GM18873 (cell line): ENCODE measurements at regions not wholly inside any gene's neighbourhood (a gene's known extent, or its start where the extent isn't known, plus 50 kb on each side); places are given as distances from the start of the nearest gene placed in this dataset.
"Not testable (repeated sequence)": the region's sequence is repeated elsewhere in the genome, so short reads cannot be mapped to it uniquely, and the experiment has no call there.

Source experiments
- ATAC-seq: cut with Tn5 transposase; IDR thresholded peaks from one replicate; pipeline ENCODE4 v1.9.1; 2021; ENCODE audit warnings: mild to moderate bottlenecking, moderate library complexity, moderate number of reproducible peaks; ENCODE audit not compliant: unreplicated experiment, low FRiP score

GRCh38 chr17:26936645-26937044 is 357.3 kb upstream of the WSB1 start:
- ATAC-seq: not testable (repeated sequence)

- ATAC-seq: not testable (repeated sequence)
Observed at GRCh38 chr17:26937750-26938322, 356.1 kb upstream of the WSB1 start.

DNA sequence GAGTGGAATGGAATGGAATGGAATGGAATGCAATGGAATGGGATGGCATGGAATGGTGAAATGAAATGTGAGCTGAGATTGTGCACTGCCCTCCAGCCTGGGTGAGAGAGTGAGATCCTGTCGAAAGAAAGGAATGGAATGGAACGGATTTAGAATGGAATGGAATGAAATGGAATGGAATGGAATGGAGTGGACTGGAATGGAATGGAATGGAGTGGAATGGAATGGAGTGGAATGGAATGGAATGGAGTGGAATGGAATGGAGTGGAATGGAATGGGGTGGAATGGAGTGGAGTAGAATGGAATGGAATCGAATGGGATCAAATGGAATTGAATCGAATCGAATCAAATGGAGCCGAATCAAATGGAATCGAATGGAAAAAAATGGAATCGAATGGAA is 354.2 kb upstream of the WSB1 start:
- ATAC-seq: not testable (repeated sequence)

GRCh38 chr17:26940587-26940986 is 353.3 kb upstream of the WSB1 start:
- ATAC-seq: not testable (repeated sequence)

DNA sequence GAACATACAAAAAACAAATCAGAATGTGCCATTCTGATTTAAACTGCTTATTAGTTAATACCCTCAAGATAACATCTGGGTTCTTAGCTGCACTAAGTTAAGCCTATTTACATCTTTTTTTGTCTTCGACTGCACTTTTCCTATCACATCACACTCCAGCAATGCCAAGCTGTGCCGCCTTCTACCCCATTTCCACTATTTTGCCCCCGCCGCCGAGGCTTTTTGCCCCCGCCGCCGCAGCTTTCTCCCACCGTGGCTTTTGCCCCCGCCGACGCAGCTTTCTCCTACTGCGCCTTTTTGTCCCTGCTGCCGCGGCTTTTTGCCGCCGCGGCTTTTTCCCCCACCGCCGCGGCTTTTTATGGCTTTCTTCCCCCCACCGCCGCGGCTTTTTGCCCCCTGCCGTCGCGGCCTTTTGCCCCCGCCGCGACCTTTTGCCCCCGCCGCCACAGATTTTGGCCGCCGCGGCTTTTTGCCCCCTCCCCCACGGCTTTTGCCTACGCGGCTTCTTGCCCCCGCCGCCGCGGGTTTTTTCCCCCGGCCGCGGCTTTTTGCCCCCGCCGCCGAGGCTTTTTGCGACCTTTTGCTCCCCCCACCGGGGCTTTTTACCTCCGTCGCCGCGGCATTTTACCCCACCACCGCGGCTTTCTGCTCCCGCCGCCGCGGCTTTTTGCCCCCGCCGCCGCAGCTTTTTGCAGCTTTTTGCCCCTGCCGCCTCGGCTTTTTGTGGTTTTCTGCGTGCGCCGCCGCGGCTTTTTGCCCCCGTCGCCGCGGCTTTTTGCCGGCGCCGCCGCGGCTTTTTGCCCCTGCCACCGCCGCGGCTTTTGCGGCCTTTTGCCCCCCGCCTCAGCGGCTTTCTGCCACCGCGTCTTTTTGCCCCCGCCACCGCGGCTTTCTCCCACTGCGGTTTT is 331.4 kb upstream of the WSB1 start:
- no peak for ATAC-seq

DNA sequence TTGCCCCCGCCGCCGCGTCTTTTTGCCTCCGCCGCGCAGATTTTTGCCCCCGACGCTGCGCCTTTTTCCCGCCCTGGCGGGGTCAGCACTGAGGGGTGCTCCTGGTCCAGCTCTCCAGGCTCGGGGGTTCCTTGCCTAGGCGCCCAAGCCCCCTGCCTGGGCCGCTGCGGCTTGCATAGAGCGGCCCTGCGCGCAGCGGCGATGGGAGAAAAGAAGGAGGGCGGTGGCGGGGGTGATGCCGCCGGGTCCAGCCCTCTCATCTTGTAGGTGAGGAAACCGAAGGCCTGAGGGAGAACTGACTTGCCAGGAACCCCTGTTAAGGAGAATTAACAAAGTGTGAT is 330.8 kb upstream of the WSB1 start:
- ATAC-seq: no peak

DNA sequence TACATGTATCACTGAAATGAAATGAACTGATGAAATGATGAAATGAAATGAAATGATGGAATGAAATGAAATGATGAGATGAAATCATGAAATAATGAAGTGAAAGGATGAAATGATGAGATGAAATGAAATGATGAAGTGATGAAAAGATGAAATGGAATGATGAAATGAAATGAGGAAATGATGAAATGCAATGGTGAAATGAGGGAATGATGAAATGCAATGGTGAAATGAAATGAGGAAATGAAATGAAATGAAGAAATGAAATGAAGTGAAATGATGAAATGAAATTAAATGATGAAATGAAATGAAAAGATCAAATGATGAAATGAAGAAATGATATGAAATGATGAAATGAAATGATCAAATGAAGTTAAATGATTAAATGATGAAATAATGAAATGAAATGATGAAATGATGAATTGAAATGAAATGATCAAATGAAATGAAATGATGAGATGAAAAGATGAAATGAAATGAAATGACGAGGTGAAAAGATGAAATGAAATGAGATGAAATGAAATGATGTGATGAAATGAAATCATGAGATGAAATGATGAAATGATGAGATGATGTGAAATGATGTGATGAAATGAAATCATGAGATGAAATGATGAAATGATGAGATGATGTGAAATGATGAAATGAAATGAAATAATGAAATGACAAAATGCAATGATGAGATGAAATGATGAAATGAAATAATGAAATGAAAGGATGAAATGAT is 327.9 kb upstream of the WSB1 start:
- not testable (repeated sequence) for ATAC-seq

DNA sequence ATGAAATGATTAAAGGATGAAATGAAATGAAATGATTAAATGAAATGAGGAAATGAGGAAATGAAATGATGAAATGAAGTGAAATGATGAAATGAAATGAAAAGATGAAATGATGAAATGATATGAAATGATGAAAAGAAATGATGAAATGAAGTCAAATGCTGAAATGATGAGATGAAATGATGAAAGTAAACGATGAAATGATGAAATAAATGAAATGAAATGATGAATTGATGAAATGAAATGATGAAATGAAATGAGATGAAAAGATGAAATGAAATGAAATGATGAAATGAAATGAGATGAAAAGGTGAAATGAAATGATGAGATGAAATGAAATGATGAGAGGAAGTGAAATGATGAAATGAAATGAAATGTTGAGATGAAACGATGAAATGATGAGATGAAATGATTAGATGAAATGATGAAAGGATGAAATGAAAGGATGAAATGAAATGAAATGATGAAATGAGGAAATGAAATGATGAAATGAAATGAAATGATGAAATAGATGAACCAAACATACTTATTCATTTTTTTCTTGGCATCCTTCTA is 327.2 kb upstream of the WSB1 start:
- not testable (repeated sequence) for ATAC-seq

GRCh38 chr17:26981845-26982425 is 312.0 kb upstream of the WSB1 start:
- not testable (repeated sequence) for ATAC-seq

DNA sequence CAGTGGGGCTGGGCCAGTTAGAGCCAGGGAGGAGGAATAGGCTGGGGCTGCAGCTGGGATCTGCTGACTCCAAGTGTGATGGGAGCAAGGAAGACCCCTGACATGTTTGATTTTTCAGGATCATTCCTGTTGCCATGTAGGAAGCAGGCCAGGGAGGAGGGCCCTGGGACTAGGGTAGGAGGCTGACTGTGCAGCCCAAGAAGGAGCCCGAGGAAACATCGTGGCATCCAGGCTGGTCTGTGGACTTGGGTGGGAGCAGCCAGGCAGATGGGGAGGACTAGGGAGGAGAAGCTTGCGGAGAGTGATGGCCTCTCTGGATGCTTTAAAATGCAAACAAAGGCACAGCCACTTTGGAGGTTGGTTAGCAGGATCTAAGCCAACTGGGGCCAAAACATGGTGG is 311.4 kb upstream of the WSB1 start:
- ATAC-seq: not testable (repeated sequence)

DNA sequence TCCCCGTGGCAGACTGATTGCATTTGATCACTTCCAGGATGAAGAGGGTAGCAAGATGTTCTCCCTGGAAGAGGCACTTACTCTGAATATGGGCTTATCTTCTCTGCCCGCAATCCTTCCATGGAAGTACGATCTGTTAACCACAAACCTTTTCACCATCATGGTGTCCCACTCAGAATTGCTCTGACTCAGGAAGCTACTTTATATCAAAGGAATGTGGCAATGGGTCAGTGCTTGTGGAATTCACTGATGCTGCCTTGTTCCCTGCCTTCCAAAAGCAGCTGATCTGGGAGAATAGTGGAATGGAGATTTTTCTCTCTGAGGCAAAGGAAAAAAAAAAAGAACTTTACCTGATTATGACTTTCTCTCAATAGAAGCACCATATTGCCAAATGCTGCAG is 306.1 kb upstream of the WSB1 start:
- not testable (repeated sequence) for ATAC-seq

DNA sequence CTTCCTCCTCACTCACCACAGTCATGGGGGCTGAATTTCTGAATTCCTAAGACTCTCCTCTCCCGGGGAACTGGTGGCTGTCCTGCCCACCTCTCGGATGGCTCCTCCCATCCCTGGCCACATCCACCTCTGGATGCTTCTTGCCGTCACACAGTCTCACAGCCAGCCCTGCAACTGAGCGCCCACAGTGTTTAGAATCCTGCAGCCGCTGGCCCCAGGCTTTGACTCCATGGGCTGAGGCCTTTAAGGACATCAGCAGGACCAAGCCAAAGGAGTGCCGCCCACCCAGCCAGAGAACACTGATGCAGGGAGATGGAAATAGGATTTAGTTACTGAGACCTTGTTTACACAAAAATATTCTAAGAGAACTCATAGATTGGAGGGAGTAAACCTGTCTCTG is 299.3 kb upstream of the WSB1 start:
- not testable (repeated sequence) for ATAC-seq

DNA sequence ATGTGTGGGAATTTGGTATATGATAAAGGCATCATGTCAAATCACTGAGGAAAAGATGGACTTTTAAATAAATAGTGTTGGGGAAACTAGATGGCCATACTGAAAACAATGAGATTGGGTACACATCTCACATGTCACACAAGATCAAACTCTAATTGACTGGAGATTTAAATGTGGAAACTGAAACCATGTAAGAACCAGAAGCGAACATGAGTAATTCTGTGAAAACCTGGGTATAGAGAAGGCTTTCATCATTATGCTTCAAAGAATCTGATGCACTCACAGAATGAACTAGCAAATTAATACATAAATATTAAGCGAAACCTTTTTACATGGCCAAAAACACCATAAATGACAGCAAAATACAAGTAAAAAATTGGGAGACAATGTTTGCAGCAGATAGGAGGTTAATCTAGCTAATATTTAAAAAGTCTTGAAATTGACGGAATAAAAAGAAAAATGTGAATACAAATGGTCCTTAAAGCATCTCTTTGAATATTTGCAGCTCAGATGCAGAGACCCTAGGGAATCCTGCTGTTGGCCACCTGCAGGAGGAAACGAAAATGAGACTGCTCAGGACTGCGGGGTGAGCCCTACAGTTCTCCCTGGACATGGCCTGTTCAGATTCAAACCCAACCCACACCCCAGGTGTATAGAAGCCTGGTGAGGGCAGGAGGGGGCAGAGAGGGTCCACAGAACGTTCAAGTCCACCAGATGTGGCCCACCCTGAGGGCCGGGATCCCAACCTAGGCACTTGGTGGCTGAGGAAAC is 297.6 kb upstream of the WSB1 start:
- ATAC-seq: not testable (repeated sequence)

DNA sequence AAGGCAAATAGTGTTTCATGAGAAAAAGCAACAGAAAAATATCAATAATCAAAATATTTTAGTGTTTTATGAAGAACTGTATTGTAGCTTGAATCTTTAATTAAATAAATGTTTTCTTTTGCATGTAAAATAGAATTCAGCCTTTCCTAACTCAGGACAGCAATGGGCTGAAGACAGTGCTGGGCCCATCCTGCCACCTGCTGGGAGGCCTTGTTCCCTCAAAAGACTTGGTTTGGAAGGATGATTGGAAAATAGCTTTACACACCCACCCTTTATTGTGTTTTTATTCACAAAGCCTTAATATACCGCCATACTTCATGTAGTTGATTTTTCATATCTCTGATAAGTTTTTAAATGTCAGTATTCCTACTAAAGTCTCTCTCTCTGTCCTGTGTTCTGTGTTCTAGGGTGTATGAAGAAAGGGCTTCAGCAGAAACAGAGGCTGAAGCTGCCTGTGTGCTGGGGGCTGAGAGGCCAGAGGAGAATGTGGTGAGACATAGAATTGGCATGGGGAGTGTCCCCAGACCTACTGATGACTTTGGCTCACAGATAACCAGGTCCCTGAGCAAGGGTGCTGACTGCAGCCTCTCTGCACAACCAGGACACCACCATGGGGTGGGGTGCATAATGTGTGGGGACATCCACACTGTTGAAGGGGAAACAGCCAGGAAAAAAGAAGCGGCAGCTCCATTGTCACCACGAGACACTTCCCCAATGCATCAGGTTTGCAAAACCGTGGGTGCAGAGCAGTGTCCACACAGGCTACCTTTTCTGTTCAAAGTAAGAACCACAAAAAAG is 286.0 kb upstream of the WSB1 start:
- not testable (repeated sequence) for ATAC-seq

GRCh38 chr17:27009087-27009486 is 284.8 kb upstream of the WSB1 start:
- no peak for ATAC-seq

- ATAC-seq: not testable (repeated sequence)
Observed at GRCh38 chr17:27010138-27010537, 283.8 kb upstream of the WSB1 start.

GRCh38 chr17:27030552-27030951 is 263.4 kb upstream of the WSB1 start:
- ATAC-seq: not testable (repeated sequence)

- no peak for ATAC-seq
Observed at GRCh38 chr17:27038676-27039075, 255.2 kb upstream of the WSB1 start.

DNA sequence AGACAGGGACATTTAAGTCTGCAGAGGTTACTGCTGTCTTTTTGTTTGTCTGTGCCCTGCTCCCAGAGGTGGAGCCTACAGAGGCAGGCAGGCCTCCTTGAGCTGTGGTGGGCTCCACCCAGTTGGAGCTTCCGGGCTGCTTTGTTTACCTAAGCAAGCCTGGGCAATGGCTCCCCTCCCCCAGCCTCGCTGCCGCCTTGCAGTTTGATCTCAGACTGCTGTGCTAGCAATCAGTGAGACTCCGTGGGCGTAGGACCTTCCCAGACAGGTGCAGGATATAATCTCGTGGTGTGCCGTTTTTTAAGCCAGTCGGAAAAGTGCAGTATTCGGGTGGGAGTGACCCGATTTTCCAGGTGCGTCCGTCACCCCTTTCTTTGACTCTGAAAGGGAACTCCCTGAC is 248.9 kb upstream of the WSB1 start:
- not testable (repeated sequence) for ATAC-seq
